ENCODE measurements at regions not wholly inside any gene's neighbourhood (a gene's known extent, or its start where the extent isn't known, plus 50 kb on each side); places are given as distances from the start of the nearest gene placed in this dataset.

GRCh38 chr2:84088656-84089055 is 370.4 kb downstream of the SUCLG1 start:
- TF ChIP-seq CTCF (IDR thresholded peaks at IDR 0.05; ENCODE audit: poor library complexity) (no peak), EZH2 (IDR thresholded peaks at IDR 0.05; ENCODE audit: borderline replicate concordance) (no peak), EZH2phosphoT487 (IDR thresholded peaks at IDR 0.05; ENCODE audit: low read depth, severe bottlenecking, unreplicated experiment) (no peak)
